Activated naive CD4-positive, alpha-beta T cell treated with anti-CD3 and anti-CD28 coated beads, Interleukin-2, amount 50 U/mL, for 72 hours (primary cell): ENCODE measurements at regions not wholly inside any gene's neighbourhood (a gene's known extent, or its start where the extent isn't known, plus 50 kb on each side); places are given as distances from the start of the nearest gene placed in this dataset.
A peak's percentile ranks its signal among the peaks of the same experiment; 100 is the strongest.

Source experiments
- ATAC-seq, 2 donors: fragments of 150-1000 bp; cut with Tn5 transposase; 2 replicates each; pipeline ENCODE4 v1.10.0; 2021; ENCODE audit warnings: mild to moderate bottlenecking in 2 of 2, moderate library complexity in 2 of 2
- DNase-seq, 2 donors: peaks; one replicate each; pipeline ENCODE4 v3.0.0; 2021 to 2022; ENCODE audit warnings: low spot score in 2 of 2
- H3K27ac Mint-ChIP-seq, 2 donors: one replicate each; pipeline ENCODE4 v1.8.0; 2022; ENCODE audit warnings: mild to moderate bottlenecking in 2 of 2, mixed read lengths in 2 of 2
- H3K36me3 Mint-ChIP-seq, 2 donors: one replicate each; pipeline ENCODE4 v1.8.0; 2022; ENCODE audit warnings: mixed read lengths in 2 of 2
- H3K9me3 Mint-ChIP-seq, 2 donors: one replicate each; pipeline ENCODE4 v1.8.0; 2022; ENCODE audit warnings: mixed read lengths in 2 of 2

- Mint-ChIP-seq H3K9me3 (no peaks in the 10 kb centered on the region), H3K27ac (no peak overlapping the region), H3K36me3 (no peaks in the 10 kb centered on the region)
- ATAC-seq (no peak), DNase-seq (no peak)
These were observed 564.2 kb downstream of the TCERG1L start for GRCh38 chr10:130747356-130747755.

- ATAC-seq, result no peak
- no peaks in the 10 kb centered on the region for H3K9me3 Mint-ChIP-seq
- DNase-seq, result no peak
- no peak overlapping the region for H3K27ac Mint-ChIP-seq
- H3K36me3 Mint-ChIP-seq, result no peaks in the 10 kb centered on the region
These were observed 563.6 kb downstream of the TCERG1L start for GRCh38 chr10:130747946-130748345.

- no peak for DNase-seq
- no peaks in the 10 kb centered on the region for H3K9me3 Mint-ChIP-seq
- H3K27ac Mint-ChIP-seq, result no peak overlapping the region
- no peaks in the 10 kb centered on the region for H3K36me3 Mint-ChIP-seq
- no peak for ATAC-seq
These were observed 563.0 kb downstream of the TCERG1L start for GRCh38 chr10:130748409-130749057.

- Mint-ChIP-seq H3K27ac (no peak overlapping the region), H3K9me3 (peaks cover 3 to 6% of the 10 kb centered on the region in 2 donors)
- ATAC-seq, result no peak
These were observed 561.6 kb downstream of the TCERG1L start for GRCh38 chr10:130749911-130750310.

GRCh38 chr10:130750441-130750840, 561.1 kb downstream of the TCERG1L start:
- DNase-seq, result no peak
- ATAC-seq, result no peak
- Mint-ChIP-seq H3K27ac (no peak overlapping the region), H3K36me3 (peaks cover 0 to 8% of the 10 kb centered on the region in 2 donors), H3K9me3 (peaks cover 8 to 12% of the 10 kb centered on the region in 2 donors)

More at GRCh38 chr10:130749911-130750310, 561.6 kb downstream of the TCERG1L start:
- DNase-seq, result no peak
- H3K36me3 Mint-ChIP-seq, result peaks cover 0 to 3% of the 10 kb centered on the region in 2 donors

- ATAC-seq (no peak), DNase-seq (no peak)
- peaks cover 0 to 8% of the 10 kb centered on the region in 2 donors for H3K36me3 Mint-ChIP-seq
- H3K9me3 Mint-ChIP-seq, result peaks cover 10 to 13% of the 10 kb centered on the region in 2 donors
- no peak overlapping the region for H3K27ac Mint-ChIP-seq
These were observed 560.2 kb downstream of the TCERG1L start for GRCh38 chr10:130751106-130751840.

GRCh38 chr10:130751851-130752250, 559.7 kb downstream of the TCERG1L start:
- ATAC-seq (no peak), DNase-seq (no peak)
- Mint-ChIP-seq H3K27ac (no peak overlapping the region), H3K9me3 (peaks cover 10 to 13% of the 10 kb centered on the region in 2 donors), H3K36me3 (peaks cover 0 to 8% of the 10 kb centered on the region in 2 donors)

GRCh38 chr10:130756651-130757050, 554.9 kb downstream of the TCERG1L start:
- no peak for ATAC-seq
- peaks cover 0 to 8% of the 10 kb centered on the region in 2 donors for H3K36me3 Mint-ChIP-seq
- DNase-seq, result peak in 1 of 2 donors; percentile 20

GRCh38 chr10:130757271-130757670, 554.2 kb downstream of the TCERG1L start:
- no peak for ATAC-seq
- H3K36me3 Mint-ChIP-seq, result peaks cover 0 to 8% of the 10 kb centered on the region in 2 donors
- DNase-seq, result peak in 1 of 2 donors; percentile 11
- peaks cover 13 to 15% of the 10 kb centered on the region in 2 donors for H3K9me3 Mint-ChIP-seq
- no peak overlapping the region for H3K27ac Mint-ChIP-seq

More at GRCh38 chr10:130756651-130757050, 554.9 kb downstream of the TCERG1L start:
- Mint-ChIP-seq H3K9me3 (peaks cover 13 to 15% of the 10 kb centered on the region in 2 donors), H3K27ac (no peak overlapping the region)

- no peak overlapping the region for H3K27ac Mint-ChIP-seq
These were observed 553.6 kb downstream of the TCERG1L start for GRCh38 chr10:130757821-130758489.

GRCh38 chr10:130758529-130758928, 553.0 kb downstream of the TCERG1L start:
- peaks cover 13 to 15% of the 10 kb centered on the region in 2 donors for H3K9me3 Mint-ChIP-seq
- peaks cover 0 to 8% of the 10 kb centered on the region in 2 donors for H3K36me3 Mint-ChIP-seq
- ATAC-seq (no peak), DNase-seq (no peak)
- no peak overlapping the region for H3K27ac Mint-ChIP-seq

More at GRCh38 chr10:130757821-130758489, 553.6 kb downstream of the TCERG1L start:
- DNase-seq (no peak), ATAC-seq (no peak)
- Mint-ChIP-seq H3K9me3 (peaks cover 13 to 15% of the 10 kb centered on the region in 2 donors), H3K36me3 (peaks cover 0 to 8% of the 10 kb centered on the region in 2 donors)

- no peak for ATAC-seq
- DNase-seq, result no peak
- Mint-ChIP-seq H3K27ac (no peak overlapping the region), H3K9me3 (peaks cover 0 to 5% of the 10 kb centered on the region in 2 donors), H3K36me3 (no peaks in the 10 kb centered on the region)
These were observed 550.4 kb downstream of the TCERG1L start for GRCh38 chr10:130761032-130761575.

- Mint-ChIP-seq H3K27ac (no peak overlapping the region), H3K9me3 (peaks cover 0 to 5% of the 10 kb centered on the region in 2 donors), H3K36me3 (no peaks in the 10 kb centered on the region)
- no peak for DNase-seq
- ATAC-seq, result no peak
These were observed 549.7 kb downstream of the TCERG1L start for GRCh38 chr10:130761788-130762301.

- ATAC-seq (no peak), DNase-seq (no peak)
- H3K9me3 Mint-ChIP-seq, result peaks cover 0 to 5% of the 10 kb centered on the region in 2 donors
- H3K27ac Mint-ChIP-seq, result no peak overlapping the region
- H3K36me3 Mint-ChIP-seq, result peaks cover 0 to 2% of the 10 kb centered on the region in 2 donors
These were observed 549.0 kb downstream of the TCERG1L start for GRCh38 chr10:130762491-130762890.

GRCh38 chr10:130763071-130763470, 548.5 kb downstream of the TCERG1L start:
- Mint-ChIP-seq H3K27ac (no peak overlapping the region), H3K36me3 (peaks cover 1 to 8% of the 10 kb centered on the region in 2 donors), H3K9me3 (peaks cover 0 to 7% of the 10 kb centered on the region in 2 donors)
- DNase-seq (no peak), ATAC-seq (no peak)

GRCh38 chr10:130763491-130763890, 548.0 kb downstream of the TCERG1L start:
- H3K36me3 Mint-ChIP-seq, result peaks cover 5 to 12% of the 10 kb centered on the region in 2 donors
- DNase-seq (no peak), ATAC-seq (no peak)
- peaks cover 0 to 11% of the 10 kb centered on the region in 2 donors for H3K9me3 Mint-ChIP-seq
- H3K27ac Mint-ChIP-seq, result no peak overlapping the region
